GM21447 (cell line): ENCODE measurements at regions not wholly inside any gene's neighbourhood (a gene's known extent, or its start where the extent isn't known, plus 50 kb on each side); places are given as distances from the start of the nearest gene placed in this dataset.

ENCODE experiments used
- ATAC-seq: cut with Tn5 transposase; IDR thresholded peaks from one replicate; pipeline ENCODE4 v1.9.1; 2021; ENCODE audit not compliant: unreplicated experiment

- ATAC-seq, result no peak
Observed at GRCh38 chr16:86306011-86306644, 204.2 kb upstream of the FOXF1 start.

- ATAC-seq, result no peak
Observed at GRCh38 chr16:86306811-86307513, 203.4 kb upstream of the FOXF1 start.

GRCh38 chr16:86307514-86307903, 202.8 kb upstream of the FOXF1 start:
- no peak for ATAC-seq

GRCh38 chr16:86308514-86308913, 201.8 kb upstream of the FOXF1 start:
- ATAC-seq, result no peak

- ATAC-seq, result no peak
Observed at GRCh38 chr16:86313631-86314030, 196.7 kb upstream of the FOXF1 start.

- no peak for ATAC-seq
Observed at GRCh38 chr16:86314402-86315025, 195.8 kb upstream of the FOXF1 start.

- ATAC-seq, result no peak
Observed at GRCh38 chr16:86316967-86317812, 193.1 kb upstream of the FOXF1 start.

- ATAC-seq, result no peak
Observed at GRCh38 chr16:86317813-86318650, 192.3 kb upstream of the FOXF1 start.

GRCh38 chr16:86319585-86320236, 190.6 kb upstream of the FOXF1 start:
- no peak for ATAC-seq

- no peak for ATAC-seq
Observed at GRCh38 chr16:86320237-86320595, 190.1 kb upstream of the FOXF1 start.

GRCh38 chr16:86321491-86321890, 188.8 kb upstream of the FOXF1 start:
- ATAC-seq, result no peak

GRCh38 chr16:86322283-86322682, 188.0 kb upstream of the FOXF1 start:
- no peak for ATAC-seq

- no peak for ATAC-seq
Observed at GRCh38 chr16:86322806-86323205, 187.5 kb upstream of the FOXF1 start.

- ATAC-seq, result no peak
Observed at GRCh38 chr16:86324320-86324719, 186.0 kb upstream of the FOXF1 start.

GRCh38 chr16:86325360-86325759, 185.0 kb upstream of the FOXF1 start:
- no peak for ATAC-seq

GRCh38 chr16:86325895-86326294, 184.4 kb upstream of the FOXF1 start:
- ATAC-seq, result no peak

GRCh38 chr16:86327321-86327720, 183.0 kb upstream of the FOXF1 start:
- ATAC-seq, result no peak

- no peak for ATAC-seq
Observed at GRCh38 chr16:86330906-86331305, 179.4 kb upstream of the FOXF1 start.

GRCh38 chr16:86334079-86334635, 176.2 kb upstream of the FOXF1 start:
- no peak for ATAC-seq
